H9 (cell line): ENCODE measurements at regions not wholly inside any gene's neighbourhood (a gene's known extent, or its start where the extent isn't known, plus 50 kb on each side); places are given as distances from the start of the nearest gene placed in this dataset.

Experiments
- DNase-seq: peaks from one replicate; pipeline ENCODE4 v3.0.0-alpha.2; 2017
- H2AFZ ChIP-seq: one replicate; pipeline ENCODE4 v1.6.1; 2013; ENCODE audit warnings: mild to moderate bottlenecking, low read length, control low read depth, moderate library complexity
- H2AK5ac ChIP-seq: 2 replicates; pipeline ENCODE4 v1.6.1; 2013; ENCODE audit warnings: low read length, control low read depth, mixed read lengths; ENCODE audit not compliant: insufficient read length
- H2BK120ac ChIP-seq: one replicate; pipeline ENCODE4 v1.6.1; 2013; ENCODE audit warnings: low read depth, mild to moderate bottlenecking, low read length, control low read depth, inconsistent platforms; ENCODE audit not compliant: poor library complexity, severe bottlenecking
- H2BK12ac ChIP-seq: 2 replicates; pipeline ENCODE4 v1.6.1; 2013; ENCODE audit warnings: low read length, control low read depth, mixed read lengths, low read depth; ENCODE audit not compliant: insufficient read length
- H2BK15ac ChIP-seq: 2 replicates; pipeline ENCODE4 v1.6.1; 2013; ENCODE audit warnings: low read depth, low read length, control low read depth
- H2BK20ac ChIP-seq: one replicate; pipeline ENCODE4 v1.6.1; 2013; ENCODE audit warnings: low read depth, mild to moderate bottlenecking, low read length, control low read depth, inconsistent platforms; ENCODE audit not compliant: poor library complexity, severe bottlenecking
- H2BK5ac ChIP-seq: 2 replicates; pipeline ENCODE4 v1.6.1; 2013; ENCODE audit warnings: low read length, control low read depth, mixed read lengths; ENCODE audit not compliant: insufficient read length
- H3K14ac ChIP-seq: 2 replicates; pipeline ENCODE4 v1.6.1; 2013; ENCODE audit warnings: low read length, control low read depth; ENCODE audit not compliant: insufficient read depth
- H3K18ac ChIP-seq: 2 replicates; pipeline ENCODE4 v1.6.1; 2013; ENCODE audit warnings: low read depth, mild to moderate bottlenecking, mixed read lengths, low read length, control low read depth; ENCODE audit not compliant: insufficient read length
- H3K23ac ChIP-seq: 2 replicates; pipeline ENCODE4 v1.6.1; 2013; ENCODE audit warnings: low read length, control low read depth, mixed read lengths, low read depth; ENCODE audit not compliant: insufficient read length
- H3K23me2 ChIP-seq: 2 replicates; pipeline ENCODE4 v1.6.1; 2013; ENCODE audit warnings: low read depth, mild to moderate bottlenecking, mixed read lengths, low read length, control low read depth; ENCODE audit not compliant: insufficient read length, poor library complexity, severe bottlenecking
- H3K27ac ChIP-seq: 2 replicates; pipeline ENCODE4 v1.5.1; 2013; ENCODE audit warnings: low read length, control low read depth, mixed read lengths, low read depth; ENCODE audit not compliant: insufficient read length
- H3K27me3 ChIP-seq: 2 replicates; pipeline ENCODE4 v1.6.1; 2013; ENCODE audit warnings: low read length, control low read depth, inconsistent platforms; ENCODE audit not compliant: insufficient read depth
- H3K4ac ChIP-seq: 2 replicates; pipeline ENCODE4 v1.6.1; 2013; ENCODE audit warnings: low read depth, mild to moderate bottlenecking, control low read depth, inconsistent platforms, low read length, moderate library complexity
- H3K4me1 ChIP-seq: 2 replicates; pipeline ENCODE4 v1.6.1; 2013; ENCODE audit warnings: low read length, control low read depth, inconsistent platforms; ENCODE audit not compliant: insufficient read depth
- H3K4me2 ChIP-seq: 2 replicates; pipeline ENCODE4 v1.6.1; 2013; ENCODE audit warnings: low read length, control low read depth, mixed read lengths; ENCODE audit not compliant: insufficient read length, insufficient read depth
- H3K56ac ChIP-seq: 2 replicates; pipeline ENCODE4 v1.6.1; 2013; ENCODE audit warnings: low read depth, mild to moderate bottlenecking, mixed read lengths, low read length, control low read depth; ENCODE audit not compliant: insufficient read length
- H3K79me1 ChIP-seq: 2 replicates; pipeline ENCODE4 v1.6.1; 2013; ENCODE audit warnings: low read depth, mild to moderate bottlenecking, moderate library complexity, low read length, control low read depth, inconsistent platforms; ENCODE audit not compliant: insufficient read depth, poor library complexity, severe bottlenecking
- H3K79me2 ChIP-seq: 2 replicates; pipeline ENCODE4 v1.6.1; 2013; ENCODE audit warnings: low read length, control low read depth, inconsistent platforms; ENCODE audit not compliant: insufficient read depth
- H3K9ac ChIP-seq: 2 replicates; pipeline ENCODE4 v1.6.1; 2013; ENCODE audit warnings: low read length, control low read depth, mixed read lengths; ENCODE audit not compliant: insufficient read length; ENCODE audit errors: extremely low read depth
- H3K9me3 ChIP-seq: one replicate; pipeline ENCODE4 v1.6.1; 2013; ENCODE audit warnings: low read depth, low read length, inconsistent platforms; ENCODE audit not compliant: control insufficient read depth
- H3T11ph ChIP-seq: one replicate; pipeline ENCODE4 v1.6.1; 2013; ENCODE audit warnings: mild to moderate bottlenecking, low read length, control low read depth, inconsistent platforms
- H4K20me1 ChIP-seq: one replicate; pipeline ENCODE4 v1.6.1; 2013; ENCODE audit not compliant: control insufficient read depth, insufficient read length, insufficient read depth
- H4K5ac ChIP-seq: 2 replicates; pipeline ENCODE4 v1.6.1; 2013; ENCODE audit warnings: low read depth, mild to moderate bottlenecking, mixed read lengths, low read length, control low read depth; ENCODE audit not compliant: insufficient read length
- H4K8ac ChIP-seq: replicated peaks from 2 replicates; pipeline ENCODE4 v1.6.1; 2013; ENCODE audit warnings: low read length, control low read depth, mixed read lengths, low read depth; ENCODE audit not compliant: insufficient read length
- H4K91ac ChIP-seq: 2 replicates; pipeline ENCODE4 v1.6.1; 2013; ENCODE audit warnings: low read depth, mild to moderate bottlenecking, moderate library complexity, mixed read lengths, low read length, control low read depth; ENCODE audit not compliant: insufficient read length
- H3K27ac Mint-ChIP-seq, 3 experiments: 2 replicates in 2 of 3; 3 replicates in 1 of 3; pipeline ENCODE4 v1.8.0; 2020 to 2021; ENCODE audit warnings: mixed read lengths in 3 of 3, mild to moderate bottlenecking in 1 of 3, moderate library complexity in 1 of 3
- H3K27me3 Mint-ChIP-seq: 2 replicates; pipeline ENCODE4 v1.8.0; 2021; ENCODE audit warnings: low read depth, mild to moderate bottlenecking, moderate library complexity, mixed read lengths
- H3K36me3 Mint-ChIP-seq, 3 experiments: 2 replicates in 2 of 3; 3 replicates in 1 of 3; pipeline ENCODE4 v1.8.0; 2020 to 2021; ENCODE audit warnings: low read depth in 3 of 3, mixed read lengths in 3 of 3; ENCODE audit not compliant: insufficient read depth in 1 of 3
- H3K4me1 Mint-ChIP-seq, 2 experiments: 2 replicates each; pipeline ENCODE4 v1.8.0; 2020; ENCODE audit warnings: mixed read lengths in 2 of 2
- H3K4me3 Mint-ChIP-seq, 2 experiments: 2 replicates in 1 of 2; 3 replicates in 1 of 2; pipeline ENCODE4 v1.8.0; 2020 to 2021; ENCODE audit warnings: mild to moderate bottlenecking in 2 of 2, mixed read lengths in 2 of 2, moderate library complexity in 1 of 2
- H3K9me3 Mint-ChIP-seq, 2 experiments: 2 replicates in 1 of 2; 3 replicates in 1 of 2; pipeline ENCODE4 v1.8.0; 2020; ENCODE audit warnings: mild to moderate bottlenecking in 2 of 2, mixed read lengths in 2 of 2, moderate library complexity in 1 of 2
- WGBS: extraction: QIAGEN DNeasy Blood & Tissue Kit; methylation state at CpG from one replicate; pipeline ENCODE4 v1.1.7; 2013; ENCODE audit warnings: missing lambda C conversion rate, low lambda C conversion rate, mixed read lengths; ENCODE audit not compliant: insufficient read length; ENCODE audit errors: extremely low coverage; 5-methylcytosine and 5-hydroxymethylcytosine counted together
- TF ChIP-seq, protein P1 (sequence below): fragments of 200-600 bp; sonication (generic); conservative IDR thresholded peaks from 3 replicates; pipeline ENCODE4 v1.8.0; 2021; ENCODE audit warnings: antibody characterized with exemption, mild to moderate bottlenecking

DNA sequence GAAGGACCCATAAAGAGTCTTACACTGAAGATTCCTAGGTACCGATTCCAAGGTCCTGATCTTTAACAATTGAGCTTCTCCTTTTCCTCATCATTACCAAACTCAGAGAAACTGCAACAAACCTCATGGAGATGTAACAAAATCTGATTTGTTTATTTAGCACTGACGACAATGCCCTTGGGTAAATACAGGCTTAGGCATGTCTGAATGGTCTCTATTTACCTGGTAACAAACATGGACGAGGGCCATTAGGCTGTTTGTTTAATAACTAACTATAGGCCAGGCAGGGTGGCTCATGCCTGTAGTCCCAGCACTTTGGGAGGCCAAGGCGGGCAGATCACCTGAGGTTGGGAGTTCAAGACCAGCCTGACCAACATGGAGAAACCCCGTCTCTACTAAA lies 333.3 kb downstream of the AGTPBP1 start:
- Histone ChIP-seq H3K79me2 (no peaks in the 10 kb centered on the region), H3K79me1 (no peaks in the 10 kb centered on the region), H2BK5ac (no peak overlapping the region), H3K9ac (no peak overlapping the region), H3K27ac (no peak overlapping the region), H4K20me1 (no peaks in the 10 kb centered on the region), H2BK120ac (no peak overlapping the region), H3K4me2 (no peak overlapping the region), H3K23me2 (no peaks in the 10 kb centered on the region), H2AFZ (no peak overlapping the region), H3K56ac (no peak overlapping the region), H4K91ac (no peak overlapping the region), H3K4me1 (no peaks in the 10 kb centered on the region), H3K23ac (no peak overlapping the region), H3K9me3 (no peaks in the 10 kb centered on the region), H4K5ac (no peak overlapping the region), H3K27me3 (no peaks in the 10 kb centered on the region), H2BK20ac (no peak overlapping the region), H3T11ph (no peak overlapping the region), H3K18ac (no peak overlapping the region), H2BK15ac (no peak overlapping the region), H2AK5ac (no peak overlapping the region), H3K4ac (no peak overlapping the region), H3K14ac (no peak overlapping the region), H4K8ac (no peak overlapping the region), H2BK12ac (no peak overlapping the region)
- H3K36me3 Mint-ChIP-seq = no peaks in the 10 kb centered on the region
- no peaks in the 10 kb centered on the region for H3K9me3 Mint-ChIP-seq
- DNase-seq = no peak
- H3K27ac Mint-ChIP-seq = 0 out of 7 replicates have a peak overlapping the region, but pooled peaks of 1 of the 3 experiments have one; percentile 4
- no peak overlapping the region for H3K4me3 Mint-ChIP-seq
- TF ChIP-seq, protein P1, sequence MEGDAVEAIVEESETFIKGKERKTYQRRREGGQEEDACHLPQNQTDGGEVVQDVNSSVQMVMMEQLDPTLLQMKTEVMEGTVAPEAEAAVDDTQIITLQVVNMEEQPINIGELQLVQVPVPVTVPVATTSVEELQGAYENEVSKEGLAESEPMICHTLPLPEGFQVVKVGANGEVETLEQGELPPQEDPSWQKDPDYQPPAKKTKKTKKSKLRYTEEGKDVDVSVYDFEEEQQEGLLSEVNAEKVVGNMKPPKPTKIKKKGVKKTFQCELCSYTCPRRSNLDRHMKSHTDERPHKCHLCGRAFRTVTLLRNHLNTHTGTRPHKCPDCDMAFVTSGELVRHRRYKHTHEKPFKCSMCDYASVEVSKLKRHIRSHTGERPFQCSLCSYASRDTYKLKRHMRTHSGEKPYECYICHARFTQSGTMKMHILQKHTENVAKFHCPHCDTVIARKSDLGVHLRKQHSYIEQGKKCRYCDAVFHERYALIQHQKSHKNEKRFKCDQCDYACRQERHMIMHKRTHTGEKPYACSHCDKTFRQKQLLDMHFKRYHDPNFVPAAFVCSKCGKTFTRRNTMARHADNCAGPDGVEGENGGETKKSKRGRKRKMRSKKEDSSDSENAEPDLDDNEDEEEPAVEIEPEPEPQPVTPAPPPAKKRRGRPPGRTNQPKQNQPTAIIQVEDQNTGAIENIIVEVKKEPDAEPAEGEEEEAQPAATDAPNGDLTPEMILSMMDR = no peak
- WGBS = no CpG with 5 or more reads among the region's 5 CpGs
- H3K27me3 Mint-ChIP-seq = no peaks in the 10 kb centered on the region; the same call in 1 of the 2 replicates
- H3K4me1 Mint-ChIP-seq = peaks cover 0 to 3% of the 10 kb centered on the region in 2 experiments; a peak in 2 of 4 replicates
